Activated CD8-positive, alpha-beta memory T cell treated with anti-CD3 and anti-CD28 coated beads, Interleukin-2, amount 10 ng/mL, durations not matched to agents 7 days and 5 days (primary cell): ENCODE measurements at regions not wholly inside any gene's neighbourhood (a gene's known extent, or its start where the extent isn't known, plus 50 kb on each side); places are given as distances from the start of the nearest gene placed in this dataset.
A peak's percentile ranks its signal among the peaks of the same experiment; 100 is the strongest.
"Not testable (repeated sequence)": the region's sequence is repeated elsewhere in the genome, so short reads cannot be mapped to it uniquely, and the experiment has no call there.

Experiments used
- ATAC-seq: fragments of 150-1000 bp; cut with Tn5 transposase; one replicate; pipeline ENCODE4 v1.10.0; 2021; ENCODE audit warnings: moderate library complexity
- CTCF ChIA-PET: fragments of 350-600 bp; sonication (Branson Sonifier 250); formaldehyde crosslinking; loops from one replicate; lab custom pipeline; 2021; ENCODE audit warnings: antibody characterized with exemption; lab: Charles Lee
- DNase-seq: peaks from one replicate; pipeline ENCODE4 v3.0.0-alpha.2; 2020
- H3K27ac Mint-ChIP-seq: one replicate; pipeline ENCODE4 v1.8.0; 2021; ENCODE audit warnings: mild to moderate bottlenecking, mixed read lengths
- H3K27me3 Mint-ChIP-seq: one replicate; pipeline ENCODE4 v1.8.0; 2021; ENCODE audit warnings: mixed read lengths
- H3K36me3 Mint-ChIP-seq: one replicate; pipeline ENCODE4 v1.8.0; 2021; ENCODE audit warnings: mild to moderate bottlenecking, mixed read lengths
- H3K4me1 Mint-ChIP-seq: one replicate; pipeline ENCODE4 v1.8.0; 2021; ENCODE audit warnings: mixed read lengths
- H3K4me3 Mint-ChIP-seq: one replicate; pipeline ENCODE4 v1.8.0; 2021; ENCODE audit warnings: mild to moderate bottlenecking, moderate library complexity, mixed read lengths
- H3K9me3 Mint-ChIP-seq: one replicate; pipeline ENCODE4 v1.8.0; 2022; ENCODE audit warnings: low read depth, mixed read lengths

DNA sequence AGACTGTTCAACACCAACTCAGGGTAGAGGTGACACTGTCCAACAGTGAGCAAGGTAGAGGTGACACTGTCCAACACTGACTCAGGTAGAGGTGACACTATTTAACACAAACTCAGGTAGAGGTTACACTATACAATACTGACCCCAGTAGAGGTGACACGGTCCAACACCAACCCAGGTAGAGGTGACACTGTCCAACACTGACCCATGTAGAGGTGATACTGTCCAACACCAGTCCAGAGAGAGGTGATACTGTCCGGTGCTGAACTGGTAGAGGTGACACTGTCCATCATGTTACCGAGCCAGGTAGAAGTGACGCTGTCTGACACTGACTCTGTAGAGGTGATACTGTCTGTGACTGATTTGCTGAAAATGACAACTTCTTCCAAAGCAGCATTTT is 102.4 kb downstream of the GATA3 start:
- peaks cover 11% of the 10 kb centered on the region for H3K27me3 Mint-ChIP-seq
- peaks cover 5% of the 10 kb centered on the region for H3K36me3 Mint-ChIP-seq
- peaks cover 3% of the 10 kb centered on the region for H3K9me3 Mint-ChIP-seq
- no peak for ATAC-seq
- no peak for DNase-seq
- CTCF ChIA-PET: no interaction called here
- no peak overlapping the region for H3K27ac Mint-ChIP-seq
- peaks cover 14% of the 10 kb centered on the region for H3K4me1 Mint-ChIP-seq
- H3K4me3 Mint-ChIP-seq: no peak overlapping the region

- CTCF ChIA-PET: no interaction called here
Measured at GRCh38 chr10:8158193-8159071, 103.9 kb downstream of the GATA3 start.

DNA sequence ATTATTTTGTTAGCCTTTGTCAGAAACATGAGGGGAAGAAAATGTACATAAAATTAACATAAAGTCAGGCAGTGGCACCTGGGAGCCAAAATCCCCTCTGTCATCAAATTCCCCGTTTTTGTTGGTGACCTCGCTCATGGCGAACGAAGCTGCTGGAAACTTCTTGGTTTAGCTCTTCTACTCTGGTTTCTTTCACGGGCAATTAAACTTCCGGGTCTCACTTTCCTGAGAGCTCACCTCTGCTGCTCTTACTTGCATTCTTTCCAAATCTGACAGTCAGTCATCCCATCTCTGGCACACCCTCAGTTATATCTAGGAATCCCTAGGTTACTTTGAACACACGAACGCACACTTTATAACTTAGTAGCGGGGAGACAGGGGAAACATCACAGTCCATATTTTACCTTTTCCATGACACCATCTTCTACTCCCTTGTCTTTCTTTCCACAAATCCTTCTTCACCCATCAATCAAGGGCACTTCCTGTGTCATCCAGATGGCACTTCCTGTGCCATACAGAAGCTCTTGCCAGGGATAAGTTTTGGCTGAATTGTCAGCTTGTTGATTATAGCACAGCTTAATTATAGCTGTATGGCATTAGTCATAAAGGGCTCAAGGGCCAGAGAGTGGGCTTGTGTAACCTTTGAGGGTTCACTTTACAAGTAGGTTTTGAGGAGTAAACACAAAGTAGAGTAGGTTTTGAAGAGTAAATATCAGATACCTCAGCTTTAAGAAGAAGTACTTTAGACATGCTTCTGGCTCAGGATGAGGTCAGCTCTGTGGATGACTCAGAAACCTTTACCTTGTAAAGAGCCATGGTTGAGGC is 105.1 kb downstream of the GATA3 start:
- H3K27ac Mint-ChIP-seq: no peak overlapping the region
- peaks cover 8% of the 10 kb centered on the region for H3K27me3 Mint-ChIP-seq
- peaks cover 9% of the 10 kb centered on the region for H3K36me3 Mint-ChIP-seq
- DNase-seq (no peak), ATAC-seq (peak; percentile 49)
- H3K4me3 Mint-ChIP-seq: no peak overlapping the region
- CTCF ChIA-PET: no interaction called here
- H3K4me1 Mint-ChIP-seq: peaks cover 9% of the 10 kb centered on the region
- H3K9me3 Mint-ChIP-seq: peaks cover 6% of the 10 kb centered on the region

More at GRCh38 chr10:8158193-8159071, 103.9 kb downstream of the GATA3 start:
- Mint-ChIP-seq H3K4me3 (no peak overlapping the region), H3K36me3 (peaks cover 5% of the 10 kb centered on the region), H3K9me3 (peaks cover 3% of the 10 kb centered on the region), H3K4me1 (peaks cover 14% of the 10 kb centered on the region), H3K27ac (no peak overlapping the region), H3K27me3 (peaks cover 8% of the 10 kb centered on the region)
- DNase-seq (no peak), ATAC-seq (no peak)

GRCh38 chr10:8163824-8164223 is 109.3 kb downstream of the GATA3 start:
- Mint-ChIP-seq H3K4me3 (no peak overlapping the region), H3K9me3 (peaks cover 15% of the 10 kb centered on the region), H3K27me3 (peaks cover 2% of the 10 kb centered on the region), H3K4me1 (peaks cover 9% of the 10 kb centered on the region), H3K27ac (no peak overlapping the region), H3K36me3 (peaks cover 26% of the 10 kb centered on the region)
- CTCF ChIA-PET: no interaction called here
- DNase-seq: no peak
- no peak for ATAC-seq

DNA sequence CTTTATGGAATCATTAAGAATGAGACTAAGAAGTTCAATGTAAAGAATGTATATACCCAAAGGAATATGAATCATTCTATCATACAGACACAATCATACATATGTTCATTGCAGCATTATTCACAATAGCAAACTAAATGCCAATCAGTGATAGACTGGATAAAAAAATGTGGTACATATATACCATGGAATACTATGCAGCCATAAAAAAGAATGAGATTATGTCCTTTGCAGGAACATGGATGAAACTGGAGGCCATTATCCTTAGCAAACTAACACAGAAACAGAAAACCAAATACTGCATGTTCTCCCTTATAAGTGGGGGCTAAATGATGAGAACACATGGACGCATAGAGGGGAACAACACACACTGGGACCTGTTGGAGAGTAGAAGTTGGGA is 110.2 kb downstream of the GATA3 start:
- H3K27me3 Mint-ChIP-seq, H3K27ac Mint-ChIP-seq, H3K4me3 Mint-ChIP-seq, H3K4me1 Mint-ChIP-seq, ATAC-seq, CTCF ChIA-PET, DNase-seq: not testable (repeated sequence)
- Mint-ChIP-seq H3K36me3 (peaks cover 26% of the 10 kb centered on the region), H3K9me3 (peaks cover 19% of the 10 kb centered on the region)

DNA sequence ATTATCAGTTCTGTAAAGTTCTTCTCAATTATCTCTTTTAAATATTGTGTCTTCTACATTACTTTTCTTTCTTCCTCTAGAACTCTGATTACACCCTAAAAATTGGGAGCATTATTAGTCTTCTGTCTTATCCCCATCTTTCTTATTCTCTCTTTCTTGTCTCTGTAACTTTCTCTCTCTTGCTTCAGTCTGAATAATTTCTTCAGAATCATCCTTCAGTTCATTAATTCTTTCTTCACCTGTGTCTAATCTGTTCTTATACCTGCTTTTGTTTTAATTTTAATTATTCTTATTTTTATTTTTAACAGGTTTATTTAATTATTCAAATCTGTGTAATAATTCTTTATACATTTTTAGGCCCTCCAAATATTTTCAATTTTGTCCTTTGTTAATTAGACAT is 114.3 kb downstream of the GATA3 start:
- H3K9me3 Mint-ChIP-seq: peaks cover 23% of the 10 kb centered on the region
- CTCF ChIA-PET: no interaction called here
- ATAC-seq: no peak
- H3K36me3 Mint-ChIP-seq: peaks cover 26% of the 10 kb centered on the region
- no peaks in the 10 kb centered on the region for H3K4me1 Mint-ChIP-seq
- H3K27ac Mint-ChIP-seq: no peak overlapping the region
- H3K27me3 Mint-ChIP-seq: no peaks in the 10 kb centered on the region
- no peak for DNase-seq
- no peak overlapping the region for H3K4me3 Mint-ChIP-seq

GRCh38 chr10:8171008-8171407 is 116.5 kb downstream of the GATA3 start:
- no peak for ATAC-seq
- no peak for DNase-seq
- no peak overlapping the region for H3K4me3 Mint-ChIP-seq
- CTCF ChIA-PET: no interaction called here
- no peaks in the 10 kb centered on the region for H3K27me3 Mint-ChIP-seq
- peaks cover 14% of the 10 kb centered on the region for H3K36me3 Mint-ChIP-seq
- no peak overlapping the region for H3K27ac Mint-ChIP-seq
- H3K9me3 Mint-ChIP-seq: peaks cover 15% of the 10 kb centered on the region
- H3K4me1 Mint-ChIP-seq: no peaks in the 10 kb centered on the region

DNA sequence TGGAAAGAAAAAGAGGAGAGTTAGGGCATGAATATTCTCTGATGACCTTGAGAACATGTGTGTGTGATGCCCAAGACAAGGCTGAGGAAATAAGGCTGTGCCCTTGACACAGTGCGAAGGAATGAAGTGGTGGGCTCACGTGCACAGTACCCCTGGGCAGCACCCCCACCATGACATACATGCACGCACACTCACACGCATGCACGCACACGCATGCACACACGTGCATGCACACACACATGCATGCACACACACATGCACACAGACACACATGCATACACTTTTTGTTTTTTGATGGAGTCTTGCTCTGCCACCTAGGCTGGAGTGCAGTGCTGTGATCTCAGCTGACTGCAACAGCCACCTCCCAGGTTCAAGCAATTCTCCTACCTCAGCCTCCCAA is 118.1 kb downstream of the GATA3 start:
- DNase-seq (no peak), ATAC-seq (no peak)

GRCh38 chr10:8173243-8173865 is 118.9 kb downstream of the GATA3 start:
- no peak overlapping the region for H3K4me3 Mint-ChIP-seq
- ATAC-seq (no peak), DNase-seq (no peak)
- no peak overlapping the region for H3K27ac Mint-ChIP-seq
- H3K27me3 Mint-ChIP-seq: no peaks in the 10 kb centered on the region
- peaks cover 8% of the 10 kb centered on the region for H3K36me3 Mint-ChIP-seq
- CTCF ChIA-PET: interaction anchor here (1.5 kb wide), 1 partner anchor 37 kb away, joined by 3 read pairs; no protein-coding TSS in a partner anchor
- peaks cover 14% of the 10 kb centered on the region for H3K9me3 Mint-ChIP-seq
- H3K4me1 Mint-ChIP-seq: no peaks in the 10 kb centered on the region

More for the DNA sequence above, 118.1 kb downstream of the GATA3 start:
- Mint-ChIP-seq H3K27ac (no peak overlapping the region), H3K36me3 (peaks cover 9% of the 10 kb centered on the region), H3K4me3 (no peak overlapping the region), H3K27me3 (no peaks in the 10 kb centered on the region), H3K4me1 (no peaks in the 10 kb centered on the region), H3K9me3 (peaks cover 14% of the 10 kb centered on the region)
- CTCF ChIA-PET: no interaction called here

GRCh38 chr10:8173866-8174243 is 119.4 kb downstream of the GATA3 start:
- CTCF ChIA-PET: interaction anchor here (1.5 kb wide), 1 partner anchor 37 kb away, joined by 3 read pairs; no protein-coding TSS in a partner anchor
- DNase-seq (no peak), ATAC-seq (no peak)
- no peaks in the 10 kb centered on the region for H3K27me3 Mint-ChIP-seq
- H3K4me1 Mint-ChIP-seq: no peaks in the 10 kb centered on the region
- H3K36me3 Mint-ChIP-seq: peaks cover 4% of the 10 kb centered on the region
- peaks cover 10% of the 10 kb centered on the region for H3K9me3 Mint-ChIP-seq
- H3K4me3 Mint-ChIP-seq: no peak overlapping the region
- H3K27ac Mint-ChIP-seq: no peak overlapping the region

DNA sequence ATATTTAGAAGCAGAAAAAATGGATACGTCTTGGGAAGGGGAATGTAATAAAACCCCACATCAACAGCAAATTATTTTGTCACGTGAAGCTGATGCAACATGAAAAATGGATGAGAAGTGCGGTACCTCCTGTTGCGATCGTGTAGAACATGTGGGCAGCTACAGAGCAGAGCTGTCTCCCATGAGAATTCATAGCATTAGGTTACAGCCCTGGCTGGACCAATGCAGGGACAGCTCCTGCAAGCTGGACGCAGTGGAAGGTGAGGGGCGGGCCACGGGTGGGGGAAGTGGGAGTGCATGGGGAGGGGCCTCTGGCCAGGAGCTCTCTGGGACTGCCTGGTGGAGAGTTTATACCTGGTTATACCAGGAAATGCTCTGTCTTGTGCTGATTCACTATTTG is 120.3 kb downstream of the GATA3 start:
- no peak for DNase-seq
- CTCF ChIA-PET: interaction anchor here (1.5 kb wide), 1 partner anchor 38 kb away, joined by 3 read pairs; no protein-coding TSS in a partner anchor
- H3K4me1 Mint-ChIP-seq: no peaks in the 10 kb centered on the region

GRCh38 chr10:8177526-8177925 is 123.0 kb downstream of the GATA3 start:
- H3K4me3 Mint-ChIP-seq, H3K27ac Mint-ChIP-seq, ATAC-seq, DNase-seq, CTCF ChIA-PET, H3K4me1 Mint-ChIP-seq, H3K36me3 Mint-ChIP-seq, H3K9me3 Mint-ChIP-seq, H3K27me3 Mint-ChIP-seq: not testable (repeated sequence)

More for the DNA sequence above, 120.3 kb downstream of the GATA3 start:
- Mint-ChIP-seq H3K36me3 (peaks cover 1% of the 10 kb centered on the region), H3K27ac (no peak overlapping the region), H3K27me3 (no peaks in the 10 kb centered on the region), H3K9me3 (peaks cover 9% of the 10 kb centered on the region), H3K4me3 (no peak overlapping the region)
- no peak for ATAC-seq

GRCh38 chr10:8179773-8180172 is 125.3 kb downstream of the GATA3 start:
- H3K27me3 Mint-ChIP-seq, ATAC-seq, CTCF ChIA-PET, DNase-seq, H3K4me3 Mint-ChIP-seq, H3K27ac Mint-ChIP-seq, H3K36me3 Mint-ChIP-seq, H3K9me3 Mint-ChIP-seq: not testable (repeated sequence)
- peaks cover 16% of the 10 kb centered on the region for H3K4me1 Mint-ChIP-seq
